Ishikawa (cell line): ENCODE measurements at regions not wholly inside any gene's neighbourhood (a gene's known extent, or its start where the extent isn't known, plus 50 kb on each side); places are given as distances from the start of the nearest gene placed in this dataset.

Source experiments
- CEBPB ChIP-seq: IDR thresholded peaks from 2 replicates; pipeline ENCODE4 v1.6.1; 2012
- CREB1 ChIP-seq: IDR thresholded peaks from 2 replicates; pipeline ENCODE4 v1.6.1; 2012; ENCODE audit warnings: low read depth
- EGR1 ChIP-seq: IDR thresholded peaks from 2 replicates; pipeline ENCODE4 v1.6.1; 2012
- EP300 ChIP-seq: IDR thresholded peaks from 2 replicates; pipeline ENCODE4 v1.6.1; 2012; ENCODE audit warnings: borderline replicate concordance
- FOXM1 ChIP-seq: IDR thresholded peaks from 2 replicates; pipeline ENCODE4 v1.6.1; 2012; ENCODE audit warnings: low read depth, borderline replicate concordance
- MAX ChIP-seq: IDR thresholded peaks from 2 replicates; pipeline ENCODE4 v1.6.1; 2012
- NFIC ChIP-seq: IDR thresholded peaks from 2 replicates; pipeline ENCODE4 v1.6.1; 2012
- RAD21 ChIP-seq: IDR thresholded peaks from 2 replicates; pipeline ENCODE4 v1.6.1; 2012; ENCODE audit warnings: low read depth
- REST ChIP-seq: IDR thresholded peaks from 2 replicates; pipeline ENCODE4 v1.6.1; 2012; ENCODE audit warnings: low read depth, mild to moderate bottlenecking
- TAF1 ChIP-seq: IDR thresholded peaks from 2 replicates; pipeline ENCODE4 v1.6.1; 2012; ENCODE audit warnings: low read depth, mild to moderate bottlenecking
- TCF12 ChIP-seq: IDR thresholded peaks from 2 replicates; pipeline ENCODE4 v1.6.1; 2012; ENCODE audit warnings: low read depth
- TEAD4 ChIP-seq: IDR thresholded peaks from 2 replicates; pipeline ENCODE4 v1.6.1; 2012
- USF1 ChIP-seq: IDR thresholded peaks from 2 replicates; pipeline ENCODE4 v1.6.1; 2012
- YY1 ChIP-seq: IDR thresholded peaks from 2 replicates; pipeline ENCODE4 v1.6.1; 2012; ENCODE audit warnings: low read depth
- ZBTB7A ChIP-seq: IDR thresholded peaks from 2 replicates; pipeline ENCODE4 v1.6.1; 2012; ENCODE audit warnings: low read depth

- TF ChIP-seq EGR1 (no peak), CREB1 (no peak), RAD21 (no peak), NFIC (no peak), MAX (no peak), FOXM1 (no peak), EP300 (no peak), ZBTB7A (no peak), YY1 (no peak), TEAD4 (no peak), CEBPB (no peak), TCF12 (no peak), USF1 (no peak), REST (no peak), TAF1 (no peak)
These were observed 229.2 kb downstream of the EMP1 start for GRCh38 chr12:13425766-13426165.

GRCh38 chr12:13422291-13422690, 225.8 kb downstream of the EMP1 start:
- TF ChIP-seq TCF12 (no peak), FOXM1 (no peak), EP300 (no peak), YY1 (no peak)

GRCh38 chr12:13417516-13417915, 221.0 kb downstream of the EMP1 start:
- TF ChIP-seq TCF12, result no peak
- TF ChIP-seq CEBPB, result no peak
- no peak for TF ChIP-seq FOXM1
- TF ChIP-seq MAX, result no peak
- TF ChIP-seq EP300, result no peak
- no peak for TF ChIP-seq YY1

- TF ChIP-seq FOXM1 (no peak), RAD21 (no peak), EGR1 (no peak)
These were observed 214.8 kb downstream of the EMP1 start for GRCh38 chr12:13411287-13411686.

- no peak for TF ChIP-seq TAF1
- no peak for TF ChIP-seq FOXM1
- no peak for TF ChIP-seq EGR1
- TF ChIP-seq YY1, result no peak
- peak; percentile 19; the same call in 1 of the 2 replicates for TF ChIP-seq RAD21
These were observed 209.6 kb downstream of the EMP1 start for GRCh38 chr12:13405961-13406703.

- TF ChIP-seq CEBPB (no peak), TCF12 (no peak), EGR1 (no peak), EP300 (no peak), ZBTB7A (no peak), CREB1 (no peak), USF1 (no peak), REST (no peak), YY1 (no peak), TEAD4 (no peak), MAX (no peak), TAF1 (no peak)
These were observed 208.3 kb downstream of the EMP1 start for GRCh38 chr12:13404631-13405473.
